ENCODE measurements at regions not wholly inside any gene's neighbourhood (a gene's known extent, or its start where the extent isn't known, plus 50 kb on each side); places are given as distances from the start of the nearest gene placed in this dataset.

- TF ChIP-seq ZNF121 (CRISPR knock-in tag; IDR thresholded peaks at IDR 0.05) (no peak), NFE2L1 (CRISPR knock-in tag; IDR thresholded peaks at IDR 0.05) (no peak), NR2C2 (CRISPR knock-in tag; IDR thresholded peaks at IDR 0.05) (no peak), TEAD4 (CRISPR knock-in tag; IDR thresholded peaks at IDR 0.05) (no peak), TCF7 (CRISPR knock-in tag; IDR thresholded peaks at IDR 0.05; ENCODE audit: low read depth) (no peak), CTCF (IDR thresholded peaks at IDR 0.05) (no peak), JUN (CRISPR knock-in tag; IDR thresholded peaks at IDR 0.05) (no peak)
- TF ChIP-seq, protein P1, sequence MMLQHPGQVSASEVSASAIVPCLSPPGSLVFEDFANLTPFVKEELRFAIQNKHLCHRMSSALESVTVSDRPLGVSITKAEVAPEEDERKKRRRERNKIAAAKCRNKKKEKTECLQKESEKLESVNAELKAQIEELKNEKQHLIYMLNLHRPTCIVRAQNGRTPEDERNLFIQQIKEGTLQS (CRISPR knock-in tag; conservative IDR thresholded peaks at IDR 0.05): no peak
Measured at GRCh38 chr1:239672256-239672655, 285.9 kb downstream of the CHRM3 start.

Measured in WTC11 (cell line).